ENCODE measurements at regions not wholly inside any gene's neighbourhood (a gene's known extent, or its start where the extent isn't known, plus 50 kb on each side); places are given as distances from the start of the nearest gene placed in this dataset.

- no peaks in the 10 kb centered on the region for H3K27me3 ChIP-seq (ENCODE audit: control insufficient read depth in 3 of 3, insufficient read depth in 3 of 3, low read length in 2 of 3)
- WGBS, 2 donors, result 76 to 88% methylated on average over 2 of the region's 2 CpGs
- TF ChIP-seq CTCF (IDR thresholded peaks at IDR 0.05; ENCODE audit: control extremely low read depth, extremely low read depth), result no peak
- no peaks in the 10 kb centered on the region for H3K9me3 ChIP-seq (ENCODE audit: control insufficient read depth in 4 of 4, insufficient read depth in 3 of 4, low read length in 3 of 4)
- no peak overlapping the region for H3K27ac ChIP-seq (ENCODE audit: low read depth in 1 of 2, low read length in 1 of 2)
- peaks cover 0 to 14% (median 0%) of the 10 kb centered on the region in 5 donors for H3K4me1 ChIP-seq (ENCODE audit: control insufficient read depth in 5 of 5, insufficient read depth in 5 of 5, low read length in 5 of 5)
- no peak overlapping the region for H3K4me3 ChIP-seq
- ATAC-seq (ENCODE audit: insufficient read depth, low FRiP score) (no peak), DNase-seq (peak in 2 of 3 donors; percentile 60 to 71)
- H3K9ac ChIP-seq (ENCODE audit: insufficient read depth in 1 of 2, low read length in 2 of 2), result no peak overlapping the region
- no peaks in the 10 kb centered on the region for H3K36me3 ChIP-seq (ENCODE audit: control insufficient read depth in 4 of 4, insufficient read depth in 4 of 4, low read length in 4 of 4)
Observed at GRCh38 chr2:226524381-226524843, 275.2 kb downstream of the IRS1 start.

GRCh38 chr2:226520723-226521122 is 278.9 kb downstream of the IRS1 start:
- Histone ChIP-seq H3K4me1 (ENCODE audit: control insufficient read depth in 5 of 5, insufficient read depth in 5 of 5, low read length in 5 of 5) (peaks cover 0 to 9% (median 0%) of the 10 kb centered on the region in 5 donors), H3K27me3 (ENCODE audit: control insufficient read depth in 3 of 3, insufficient read depth in 3 of 3, low read length in 2 of 3) (no peaks in the 10 kb centered on the region), H3K9ac (ENCODE audit: insufficient read depth in 1 of 2, low read length in 2 of 2) (no peak overlapping the region), H3K36me3 (ENCODE audit: control insufficient read depth in 4 of 4, insufficient read depth in 4 of 4, low read length in 4 of 4) (no peaks in the 10 kb centered on the region), H3K4me3 (no peak overlapping the region), H3K27ac (ENCODE audit: low read depth in 1 of 2, low read length in 1 of 2) (no peak overlapping the region), H3K9me3 (ENCODE audit: control insufficient read depth in 4 of 4, insufficient read depth in 3 of 4, low read length in 3 of 4) (no peaks in the 10 kb centered on the region)
- WGBS, 2 donors, result 86% methylated on average over 2 of the region's 2 CpGs
- DNase-seq (no peak), ATAC-seq (ENCODE audit: insufficient read depth, low FRiP score) (no peak)
- TF ChIP-seq CTCF (IDR thresholded peaks at IDR 0.05; ENCODE audit: control extremely low read depth, extremely low read depth), result no peak

GRCh38 chr2:226515344-226516055 is 284.1 kb downstream of the IRS1 start:
- DNase-seq (no peak), ATAC-seq (ENCODE audit: insufficient read depth, low FRiP score) (no peak)
- H3K9me3 ChIP-seq (ENCODE audit: control insufficient read depth in 4 of 4, insufficient read depth in 3 of 4, low read length in 3 of 4), result no peaks in the 10 kb centered on the region
- H3K27me3 ChIP-seq (ENCODE audit: control insufficient read depth in 3 of 3, insufficient read depth in 3 of 3, low read length in 2 of 3), result no peaks in the 10 kb centered on the region
- H3K9ac ChIP-seq (ENCODE audit: insufficient read depth in 1 of 2, low read length in 2 of 2), result no peak overlapping the region
- 77 to 82% methylated on average over 4 of the region's 4 CpGs for WGBS, 2 donors
- H3K4me3 ChIP-seq, result no peak overlapping the region
- H3K27ac ChIP-seq (ENCODE audit: low read depth in 1 of 2, low read length in 1 of 2), result no peak overlapping the region
- TF ChIP-seq CTCF (IDR thresholded peaks at IDR 0.05; ENCODE audit: control extremely low read depth, extremely low read depth), result no peak
- H3K36me3 ChIP-seq (ENCODE audit: control insufficient read depth in 4 of 4, insufficient read depth in 4 of 4, low read length in 4 of 4), result no peaks in the 10 kb centered on the region
- H3K4me1 ChIP-seq (ENCODE audit: control insufficient read depth in 5 of 5, insufficient read depth in 5 of 5, low read length in 5 of 5), result no peaks in the 10 kb centered on the region

- Histone ChIP-seq H3K4me3 (no peak overlapping the region), H3K36me3 (ENCODE audit: control insufficient read depth in 4 of 4, insufficient read depth in 4 of 4, low read length in 4 of 4) (no peaks in the 10 kb centered on the region), H3K27me3 (ENCODE audit: control insufficient read depth in 3 of 3, insufficient read depth in 3 of 3, low read length in 2 of 3) (no peaks in the 10 kb centered on the region), H3K9me3 (ENCODE audit: control insufficient read depth in 4 of 4, insufficient read depth in 3 of 4, low read length in 3 of 4) (no peaks in the 10 kb centered on the region), H3K9ac (ENCODE audit: insufficient read depth in 1 of 2, low read length in 2 of 2) (no peak overlapping the region), H3K27ac (ENCODE audit: low read depth in 1 of 2, low read length in 1 of 2) (no peak overlapping the region), H3K4me1 (ENCODE audit: control insufficient read depth in 5 of 5, insufficient read depth in 5 of 5, low read length in 5 of 5) (no peaks in the 10 kb centered on the region)
- DNase-seq (no peak), ATAC-seq (ENCODE audit: insufficient read depth, low FRiP score) (no peak)
- no peak for TF ChIP-seq CTCF (IDR thresholded peaks at IDR 0.05; ENCODE audit: control extremely low read depth, extremely low read depth)
- WGBS, 2 donors, result 46 to 83% methylated on average over 1 of the region's 1 CpG
Observed at GRCh38 chr2:226514895-226515294, 284.7 kb downstream of the IRS1 start.

Measured in lung (tissue), 11 donors.